Immature natural killer cell (primary cell): ENCODE measurements at regions not wholly inside any gene's neighbourhood (a gene's known extent, or its start where the extent isn't known, plus 50 kb on each side); places are given as distances from the start of the nearest gene placed in this dataset.

Experiments used
- DNase-seq, 3 donors: peaks; one replicate each; pipeline ENCODE4 v3.0.0; 2022; ENCODE audit warnings: mixed read lengths in 1 of 3
- H3K27ac Mint-ChIP-seq, 6 donors: one replicate each; pipeline ENCODE4 v1.8.0; 2020; ENCODE audit warnings: mixed read lengths in 6 of 6, mild to moderate bottlenecking in 5 of 6, inconsistent platforms in 4 of 6, moderate library complexity in 3 of 6
- H3K27me3 Mint-ChIP-seq, 3 donors: one replicate each; pipeline ENCODE4 v1.8.0; 2020 to 2021; ENCODE audit warnings: low read depth in 3 of 3, mild to moderate bottlenecking in 3 of 3, mixed read lengths in 3 of 3, moderate library complexity in 3 of 3, inconsistent platforms in 1 of 3
- H3K36me3 Mint-ChIP-seq, 3 donors: one replicate each; pipeline ENCODE4 v1.8.0; 2020; ENCODE audit warnings: mixed read lengths in 3 of 3, inconsistent platforms in 2 of 3, mild to moderate bottlenecking in 2 of 3
- H3K4me1 Mint-ChIP-seq, 2 donors: one replicate each; pipeline ENCODE4 v1.8.0; 2020; ENCODE audit warnings: inconsistent platforms in 2 of 2, mild to moderate bottlenecking in 2 of 2, mixed read lengths in 2 of 2, moderate library complexity in 1 of 2
- H3K4me3 Mint-ChIP-seq, 5 donors: one replicate each; pipeline ENCODE4 v1.8.0; 2020; ENCODE audit warnings: mild to moderate bottlenecking in 5 of 5, mixed read lengths in 5 of 5, inconsistent platforms in 3 of 5, moderate library complexity in 3 of 5
- H3K9me3 Mint-ChIP-seq, 6 donors: one replicate each; pipeline ENCODE4 v1.8.0; 2020; ENCODE audit warnings: mild to moderate bottlenecking in 6 of 6, mixed read lengths in 6 of 6, inconsistent platforms in 4 of 6, moderate library complexity in 3 of 6

DNA sequence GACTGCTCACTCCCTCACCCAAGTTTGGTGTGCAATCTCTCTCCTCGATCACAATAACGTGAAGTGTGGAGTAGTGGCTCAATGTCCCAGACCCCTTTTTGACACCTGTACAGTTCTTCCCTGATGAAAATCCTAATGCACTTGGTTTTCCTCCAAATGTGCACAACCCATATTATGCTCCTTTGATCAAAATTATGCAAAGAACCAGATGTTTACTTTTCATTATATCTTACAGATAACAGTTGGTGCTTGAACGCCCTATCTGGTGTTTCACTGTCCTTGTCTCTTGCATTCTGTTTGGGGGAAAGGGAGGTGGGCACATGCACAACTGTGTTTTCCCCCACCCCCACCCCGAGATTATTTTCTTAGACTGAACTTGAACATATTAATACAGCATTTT, 85.0 kb upstream of the CREB1 start:
- Mint-ChIP-seq H3K27me3 (peaks cover 5 to 9% (median 6%) of the 10 kb centered on the region in 3 donors), H3K4me1 (peaks cover 0 to 4% of the 10 kb centered on the region in 2 donors), H3K9me3 (no peaks in the 10 kb centered on the region), H3K36me3 (peaks cover 0 to 3% (median 0%) of the 10 kb centered on the region in 3 donors), H3K27ac (no peak overlapping the region), H3K4me3 (no peak overlapping the region)
- no peak for DNase-seq

DNA sequence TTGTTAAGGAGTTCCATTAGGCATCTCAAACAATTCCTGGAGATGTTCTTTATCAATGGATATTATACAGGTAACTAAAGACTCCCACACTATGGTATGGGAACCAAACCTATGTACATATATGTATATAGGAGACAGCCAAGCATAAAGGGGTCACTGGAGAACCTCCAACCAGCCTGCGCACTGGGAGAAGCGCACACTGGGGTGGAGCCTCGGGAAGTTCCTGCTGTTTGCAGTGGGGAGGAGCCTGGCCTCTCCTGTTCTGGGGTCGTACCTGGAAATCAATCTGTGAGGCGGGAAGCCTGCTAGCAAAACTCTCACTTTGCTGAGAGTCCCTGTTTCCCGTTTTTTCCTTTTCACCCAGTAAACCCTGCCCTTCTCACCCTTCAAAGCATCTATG, 83.1 kb upstream of the CREB1 start:
- Mint-ChIP-seq H3K27me3 (peaks cover 7 to 11% (median 7%) of the 10 kb centered on the region in 3 donors), H3K9me3 (no peaks in the 10 kb centered on the region), H3K4me1 (peaks cover 0 to 4% of the 10 kb centered on the region in 2 donors), H3K4me3 (no peak overlapping the region), H3K27ac (no peak overlapping the region), H3K36me3 (peaks cover 0 to 3% (median 0%) of the 10 kb centered on the region in 3 donors)
- DNase-seq, result no peak

- no peak for DNase-seq
- Mint-ChIP-seq H3K9me3 (no peaks in the 10 kb centered on the region), H3K27me3 (peaks cover 7 to 13% (median 7%) of the 10 kb centered on the region in 3 donors), H3K4me1 (no peaks in the 10 kb centered on the region), H3K36me3 (no peaks in the 10 kb centered on the region), H3K4me3 (no peak overlapping the region), H3K27ac (no peak overlapping the region)
Measured at GRCh38 chr2:207448006-207448405, 81.8 kb upstream of the CREB1 start.

GRCh38 chr2:207449642-207450165, 80.1 kb upstream of the CREB1 start:
- peaks cover 0 to 4% (median 0%) of the 10 kb centered on the region in 3 donors for H3K36me3 Mint-ChIP-seq
- DNase-seq, result no peak
- peaks cover 0 to 1% (median 0%) of the 10 kb centered on the region in 6 donors for H3K9me3 Mint-ChIP-seq
- H3K4me3 Mint-ChIP-seq, result no peak overlapping the region
- no peak overlapping the region for H3K27ac Mint-ChIP-seq
- peaks cover 6 to 12% (median 7%) of the 10 kb centered on the region in 3 donors for H3K27me3 Mint-ChIP-seq
- H3K4me1 Mint-ChIP-seq, result no peaks in the 10 kb centered on the region

DNA sequence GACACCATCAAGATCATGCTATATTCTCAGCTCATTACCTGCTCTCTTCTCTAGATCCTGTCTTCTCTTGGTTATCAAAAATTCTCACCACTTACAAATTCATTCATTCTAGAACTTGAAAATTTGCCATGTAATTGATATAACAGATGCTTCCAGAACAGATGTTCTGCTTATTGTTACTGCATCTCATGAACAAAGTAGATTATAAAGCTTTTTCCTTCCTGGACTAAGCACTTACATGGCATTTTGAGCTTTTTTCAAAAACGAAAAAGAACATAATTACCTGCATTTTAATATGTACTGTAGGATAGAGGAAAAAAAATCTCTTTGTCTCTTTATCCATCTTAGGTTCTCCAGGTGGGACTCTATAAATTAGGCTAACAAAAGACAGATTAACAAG, 79.6 kb upstream of the CREB1 start:
- DNase-seq, result no peak
- Mint-ChIP-seq H3K27ac (no peak overlapping the region), H3K4me1 (no peaks in the 10 kb centered on the region), H3K36me3 (peaks cover 0 to 4% (median 0%) of the 10 kb centered on the region in 3 donors), H3K9me3 (peaks cover 0 to 1% (median 0%) of the 10 kb centered on the region in 6 donors), H3K27me3 (peaks cover 6 to 12% (median 7%) of the 10 kb centered on the region in 3 donors), H3K4me3 (no peak overlapping the region)

- Mint-ChIP-seq H3K4me3 (no peak overlapping the region), H3K27me3 (peaks cover 0 to 2% (median 0%) of the 10 kb centered on the region in 3 donors), H3K4me1 (peaks cover 4 to 11% of the 10 kb centered on the region in 2 donors), H3K9me3 (no peaks in the 10 kb centered on the region), H3K36me3 (peaks cover 0 to 3% (median 0%) of the 10 kb centered on the region in 3 donors), H3K27ac (no peak overlapping the region)
- no peak for DNase-seq
Measured at GRCh38 chr2:207458582-207458981, 71.2 kb upstream of the CREB1 start.

- Mint-ChIP-seq H3K27me3 (peaks cover 0 to 3% (median 0%) of the 10 kb centered on the region in 3 donors), H3K9me3 (no peaks in the 10 kb centered on the region), H3K27ac (no peak overlapping the region), H3K4me1 (peaks cover 4 to 11% of the 10 kb centered on the region in 2 donors), H3K4me3 (no peak overlapping the region), H3K36me3 (peaks cover 0 to 3% (median 0%) of the 10 kb centered on the region in 3 donors)
- no peak for DNase-seq
Measured at GRCh38 chr2:207459990-207460757, 69.6 kb upstream of the CREB1 start.

- Mint-ChIP-seq H3K9me3 (no peaks in the 10 kb centered on the region), H3K36me3 (peaks cover 0 to 3% (median 0%) of the 10 kb centered on the region in 3 donors), H3K4me3 (no peak overlapping the region), H3K4me1 (peaks cover 20 to 32% of the 10 kb centered on the region in 2 donors), H3K27me3 (peaks cover 0 to 9% (median 0%) of the 10 kb centered on the region in 3 donors), H3K27ac (no peak overlapping the region)
- no peak for DNase-seq
Measured at GRCh38 chr2:207463433-207463832, 66.3 kb upstream of the CREB1 start.

DNA sequence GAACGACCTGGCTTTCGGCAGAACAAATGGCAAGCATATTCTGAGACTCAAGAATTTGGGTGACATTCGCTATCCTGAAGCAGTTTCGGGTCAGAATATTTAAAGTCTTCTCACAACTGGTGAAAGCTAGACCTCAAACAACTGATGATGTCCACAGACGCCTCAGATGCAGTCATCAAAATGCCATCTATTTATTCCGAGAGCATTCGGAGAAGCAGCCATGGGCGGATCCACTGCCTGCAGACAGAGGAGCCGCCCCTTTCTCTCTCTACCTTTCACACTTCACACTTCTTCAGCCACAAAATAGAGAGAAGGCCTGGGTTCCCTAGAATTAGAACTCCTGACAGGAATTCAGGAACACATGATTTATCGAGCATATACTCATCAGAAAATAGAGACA, 65.8 kb upstream of the CREB1 start:
- Mint-ChIP-seq H3K27ac (no peak overlapping the region), H3K36me3 (peaks cover 0 to 3% (median 0%) of the 10 kb centered on the region in 3 donors), H3K4me3 (no peak overlapping the region), H3K4me1 (peaks cover 23 to 34% of the 10 kb centered on the region in 2 donors), H3K27me3 (peaks cover 0 to 14% (median 0%) of the 10 kb centered on the region in 3 donors), H3K9me3 (no peaks in the 10 kb centered on the region)
- DNase-seq, result no peak

- Mint-ChIP-seq H3K27me3 (peaks cover 0 to 14% (median 0%) of the 10 kb centered on the region in 3 donors), H3K36me3 (peaks cover 0 to 3% (median 0%) of the 10 kb centered on the region in 3 donors), H3K4me3 (no peak overlapping the region), H3K9me3 (no peaks in the 10 kb centered on the region), H3K27ac (no peak overlapping the region), H3K4me1 (peaks cover 26 to 40% of the 10 kb centered on the region in 2 donors)
- DNase-seq, result no peak
Measured at GRCh38 chr2:207465894-207466293, 63.9 kb upstream of the CREB1 start.

- Mint-ChIP-seq H3K9me3 (no peaks in the 10 kb centered on the region), H3K36me3 (no peaks in the 10 kb centered on the region), H3K27me3 (peaks cover 0 to 16% (median 0%) of the 10 kb centered on the region in 3 donors), H3K27ac (peak overlapping the region; percentile 36 to 85 (median 72)), H3K4me3 (peak overlapping the region in 4 of 5 donors; percentile 1 to 65 (median 39)), H3K4me1 (peaks cover 25 to 35% of the 10 kb centered on the region in 2 donors)
- DNase-seq, result peak; percentile 22 to 42 (median 32)
Measured at GRCh38 chr2:207467716-207468347, 61.9 kb upstream of the CREB1 start.

GRCh38 chr2:207468488-207468887, 61.3 kb upstream of the CREB1 start:
- no peaks in the 10 kb centered on the region for H3K9me3 Mint-ChIP-seq
- H3K4me1 Mint-ChIP-seq, result peaks cover 27 to 35% of the 10 kb centered on the region in 2 donors
- H3K27me3 Mint-ChIP-seq, result peaks cover 0 to 16% (median 0%) of the 10 kb centered on the region in 3 donors
- H3K4me3 Mint-ChIP-seq, result peak overlapping the region in 3 of 5 donors; percentile 14 to 65 (median 64)
- H3K36me3 Mint-ChIP-seq, result no peaks in the 10 kb centered on the region
- H3K27ac Mint-ChIP-seq, result peak overlapping the region in 5 of 6 donors; percentile 35 to 85 (median 64)
- DNase-seq, result no peak

DNA sequence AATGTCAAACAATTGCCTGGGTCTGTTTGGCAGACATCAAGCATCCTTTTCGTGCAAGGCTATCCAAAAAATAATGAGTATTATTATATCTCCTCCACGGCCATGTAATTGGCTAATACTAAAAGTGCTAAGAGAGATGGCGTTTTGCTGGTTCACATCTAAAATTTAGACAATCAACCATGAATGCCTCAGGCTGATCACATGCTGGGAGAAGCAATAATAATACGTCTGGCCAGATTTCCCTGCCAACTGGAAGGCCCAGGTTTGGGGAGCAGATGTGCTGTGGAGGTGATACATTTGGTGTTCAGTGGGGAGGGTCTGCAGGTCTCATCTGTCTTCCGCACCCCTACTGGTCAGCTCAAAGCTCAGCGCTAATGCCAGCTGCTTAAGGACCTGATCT, 60.3 kb upstream of the CREB1 start:
- H3K27me3 Mint-ChIP-seq, result peaks cover 0 to 13% (median 2%) of the 10 kb centered on the region in 3 donors
- H3K36me3 Mint-ChIP-seq, result no peaks in the 10 kb centered on the region

More for the DNA sequence above, 60.3 kb upstream of the CREB1 start:
- DNase-seq, result no peak
- no peak overlapping the region for H3K27ac Mint-ChIP-seq
- H3K9me3 Mint-ChIP-seq, result no peaks in the 10 kb centered on the region
- H3K4me3 Mint-ChIP-seq, result no peak overlapping the region
- H3K4me1 Mint-ChIP-seq, result peaks cover 27 to 35% of the 10 kb centered on the region in 2 donors
